IPS DF 6.9 (cell line): ENCODE measurements at regions not wholly inside any gene's neighbourhood (a gene's known extent, or its start where the extent isn't known, plus 50 kb on each side); places are given as distances from the start of the nearest gene placed in this dataset.
A peak's percentile ranks its signal among the peaks of the same experiment; 100 is the strongest.
"Not testable (repeated sequence)": the region's sequence is repeated elsewhere in the genome, so short reads cannot be mapped to it uniquely, and the experiment has no call there.

Source experiments
- DNase-seq: peaks from one replicate; pipeline ENCODE4 v3.0.0-alpha.2; 2013; ENCODE audit warnings: low read depth, low spot score
- H3K27ac ChIP-seq: one replicate; pipeline ENCODE4 v1.5.1; 2013; ENCODE audit warnings: low read length, control low read depth
- H3K27me3 ChIP-seq: 2 replicates; pipeline ENCODE4 v1.6.1; 2013; ENCODE audit warnings: mild to moderate bottlenecking, low read length; ENCODE audit not compliant: control insufficient read depth, insufficient read depth
- H3K36me3 ChIP-seq: 2 replicates; pipeline ENCODE4 v1.6.1; 2013; ENCODE audit warnings: low read length; ENCODE audit not compliant: control insufficient read depth, insufficient read depth
- H3K4me1 ChIP-seq: 2 replicates; pipeline ENCODE4 v1.6.1; 2013; ENCODE audit warnings: low read length; ENCODE audit not compliant: control insufficient read depth, insufficient read depth
- H3K4me3 ChIP-seq: 2 replicates; pipeline ENCODE4 v1.5.1; 2013; ENCODE audit warnings: mild to moderate bottlenecking, low read length
- H3K9me3 ChIP-seq: 2 replicates; pipeline ENCODE4 v1.6.1; 2013; ENCODE audit warnings: low read length, inconsistent platforms; ENCODE audit not compliant: control insufficient read depth, insufficient read depth
- WGBS: extraction: QIAGEN DNeasy Blood & Tissue Kit; methylation state at CpG from one replicate; pipeline ENCODE4 v1.1.7; 2013; ENCODE audit warnings: mixed read lengths, missing lambda C conversion rate; ENCODE audit not compliant: insufficient read length, insufficient coverage; 5-methylcytosine and 5-hydroxymethylcytosine counted together

- Histone ChIP-seq H3K36me3 (no peaks in the 10 kb centered on the region), H3K4me1 (no peaks in the 10 kb centered on the region), H3K9me3 (no peaks in the 10 kb centered on the region), H3K27ac (no peak overlapping the region), H3K4me3 (no peak overlapping the region), H3K27me3 (no peaks in the 10 kb centered on the region)
- no CpG with 5 or more reads among the region's 4 CpGs for WGBS
- no peak for DNase-seq
These were observed 140.9 kb upstream of the SOD1 start for GRCh38 chr21:31518580-31518979.

- Histone ChIP-seq H3K4me3 (no peak overlapping the region), H3K27ac (no peak overlapping the region), H3K9me3 (no peaks in the 10 kb centered on the region), H3K4me1 (no peaks in the 10 kb centered on the region), H3K27me3 (no peaks in the 10 kb centered on the region), H3K36me3 (no peaks in the 10 kb centered on the region)
- no peak for DNase-seq
- no CpG with 5 or more reads among the region's 8 CpGs for WGBS
These were observed 141.7 kb upstream of the SOD1 start for GRCh38 chr21:31517664-31518414.

- H3K27ac ChIP-seq = no peak overlapping the region
- no peak overlapping the region for H3K4me3 ChIP-seq
- H3K27me3 ChIP-seq = no peaks in the 10 kb centered on the region
- H3K9me3 ChIP-seq = no peaks in the 10 kb centered on the region
- DNase-seq = no peak
- no CpG with 5 or more reads among the region's 2 CpGs for WGBS
- H3K4me1 ChIP-seq = no peaks in the 10 kb centered on the region
- no peaks in the 10 kb centered on the region for H3K36me3 ChIP-seq
These were observed 144.2 kb upstream of the SOD1 start for GRCh38 chr21:31515253-31515652.

GRCh38 chr21:31514598-31514997, 144.9 kb upstream of the SOD1 start:
- no peak for DNase-seq
- H3K9me3 ChIP-seq = no peaks in the 10 kb centered on the region
- no peak overlapping the region for H3K4me3 ChIP-seq
- H3K4me1 ChIP-seq = no peaks in the 10 kb centered on the region
- no peaks in the 10 kb centered on the region for H3K36me3 ChIP-seq
- H3K27ac ChIP-seq = no peak overlapping the region
- no CpG with 5 or more reads among the region's 12 CpGs for WGBS
- no peaks in the 10 kb centered on the region for H3K27me3 ChIP-seq

GRCh38 chr21:31513541-31513940, 146.0 kb upstream of the SOD1 start:
- not testable (repeated sequence) for H3K4me1 ChIP-seq, H3K27me3 ChIP-seq, H3K27ac ChIP-seq, H3K36me3 ChIP-seq, H3K9me3 ChIP-seq, DNase-seq, H3K4me3 ChIP-seq
- no CpG with 5 or more reads among the region's 5 CpGs for WGBS

- not testable (repeated sequence) for H3K27ac ChIP-seq, H3K27me3 ChIP-seq, H3K36me3 ChIP-seq, DNase-seq, H3K4me3 ChIP-seq, H3K9me3 ChIP-seq, H3K4me1 ChIP-seq
- WGBS = no CpG with 5 or more reads among the region's 4 CpGs
These were observed 147.5 kb upstream of the SOD1 start for GRCh38 chr21:31511999-31512398.

GRCh38 chr21:31511258-31511657, 148.2 kb upstream of the SOD1 start:
- H3K36me3 ChIP-seq = no peaks in the 10 kb centered on the region
- peaks cover 6% of the 10 kb centered on the region; the same call in 1 of the 2 replicates for H3K4me1 ChIP-seq
- H3K9me3 ChIP-seq = no peaks in the 10 kb centered on the region
- WGBS = no CpG with 5 or more reads among the region's 7 CpGs
- no peak overlapping the region for H3K4me3 ChIP-seq
- H3K27me3 ChIP-seq = no peaks in the 10 kb centered on the region
- H3K27ac ChIP-seq = no peak overlapping the region
- no peak for DNase-seq

GRCh38 chr21:31509194-31510017, 150.1 kb upstream of the SOD1 start:
- Histone ChIP-seq H3K9me3 (no peaks in the 10 kb centered on the region), H3K4me1 (peaks cover 8% of the 10 kb centered on the region; the same call in 1 of the 2 replicates), H3K4me3 (no peak overlapping the region), H3K27ac (no peak overlapping the region), H3K27me3 (no peaks in the 10 kb centered on the region), H3K36me3 (no peaks in the 10 kb centered on the region)
- WGBS = no CpG with 5 or more reads among the region's 14 CpGs
- DNase-seq = peak; percentile 37

GRCh38 chr21:31505975-31506374, 153.5 kb upstream of the SOD1 start:
- no peak for DNase-seq
- 100% methylated on average over 2 of the region's 7 CpGs for WGBS
- H3K4me3 ChIP-seq = no peak overlapping the region
- H3K9me3 ChIP-seq = no peaks in the 10 kb centered on the region
- H3K36me3 ChIP-seq = no peaks in the 10 kb centered on the region
- no peaks in the 10 kb centered on the region for H3K27me3 ChIP-seq
- H3K27ac ChIP-seq = no peak overlapping the region
- H3K4me1 ChIP-seq = peaks cover 8% of the 10 kb centered on the region

GRCh38 chr21:31503939-31504338, 155.6 kb upstream of the SOD1 start:
- no peaks in the 10 kb centered on the region; the same call in 1 of the 2 replicates for H3K9me3 ChIP-seq
- no CpG with 5 or more reads among the region's 3 CpGs for WGBS
- no peaks in the 10 kb centered on the region for H3K36me3 ChIP-seq
- no peak overlapping the region for H3K27ac ChIP-seq
- DNase-seq = no peak
- no peaks in the 10 kb centered on the region for H3K27me3 ChIP-seq
- H3K4me1 ChIP-seq = peaks cover 8% of the 10 kb centered on the region
- no peak overlapping the region for H3K4me3 ChIP-seq
